Activated naive CD8-positive, alpha-beta T cell treated with anti-CD3 and anti-CD28 coated beads for 36 hours (primary cell): ENCODE measurements at regions not wholly inside any gene's neighbourhood (a gene's known extent, or its start where the extent isn't known, plus 50 kb on each side); places are given as distances from the start of the nearest gene placed in this dataset.

Experiments
- DNase-seq: peaks from one replicate; pipeline ENCODE4 v3.0.0; 2021
- H3K27ac Mint-ChIP-seq: one replicate; pipeline ENCODE4 v1.8.0; 2022; ENCODE audit warnings: mild to moderate bottlenecking, moderate library complexity, mixed read lengths
- H3K27me3 Mint-ChIP-seq: one replicate; pipeline ENCODE4 v1.8.0; 2022; ENCODE audit warnings: mild to moderate bottlenecking, mixed read lengths
- H3K36me3 Mint-ChIP-seq: one replicate; pipeline ENCODE4 v1.8.0; 2021; ENCODE audit warnings: mild to moderate bottlenecking, mixed read lengths
- H3K4me1 Mint-ChIP-seq: one replicate; pipeline ENCODE4 v1.8.0; 2021; ENCODE audit warnings: mixed read lengths
- H3K4me3 Mint-ChIP-seq: one replicate; pipeline ENCODE4 v1.8.0; 2022; ENCODE audit warnings: mild to moderate bottlenecking, moderate library complexity, mixed read lengths
- H3K9me3 Mint-ChIP-seq: one replicate; pipeline ENCODE4 v1.8.0; 2022; ENCODE audit warnings: mixed read lengths

GRCh38 chr7:69498671-69499070, 99.6 kb upstream of the AUTS2 start:
- Mint-ChIP-seq H3K4me1 (no peaks in the 10 kb centered on the region), H3K4me3 (no peak overlapping the region), H3K27ac (no peak overlapping the region), H3K36me3 (no peaks in the 10 kb centered on the region), H3K27me3 (peaks cover 4% of the 10 kb centered on the region), H3K9me3 (peaks cover 5% of the 10 kb centered on the region)
- no peak for DNase-seq

GRCh38 chr7:69502358-69502757, 95.9 kb upstream of the AUTS2 start:
- Mint-ChIP-seq H3K4me3 (no peak overlapping the region), H3K9me3 (peaks cover 4% of the 10 kb centered on the region), H3K36me3 (no peaks in the 10 kb centered on the region), H3K27ac (no peak overlapping the region), H3K4me1 (no peaks in the 10 kb centered on the region), H3K27me3 (no peaks in the 10 kb centered on the region)
- no peak for DNase-seq

- Mint-ChIP-seq H3K9me3 (peaks cover 3% of the 10 kb centered on the region), H3K36me3 (no peaks in the 10 kb centered on the region), H3K27ac (no peak overlapping the region), H3K4me1 (no peaks in the 10 kb centered on the region), H3K27me3 (no peaks in the 10 kb centered on the region), H3K4me3 (no peak overlapping the region)
- no peak for DNase-seq
These were observed 93.4 kb upstream of the AUTS2 start for GRCh38 chr7:69504733-69505420.

GRCh38 chr7:69508736-69509135, 89.5 kb upstream of the AUTS2 start:
- Mint-ChIP-seq H3K36me3 (no peaks in the 10 kb centered on the region), H3K4me3 (no peak overlapping the region), H3K9me3 (no peaks in the 10 kb centered on the region), H3K27me3 (no peaks in the 10 kb centered on the region), H3K4me1 (no peaks in the 10 kb centered on the region), H3K27ac (no peak overlapping the region)
- no peak for DNase-seq

GRCh38 chr7:69510114-69510513, 88.2 kb upstream of the AUTS2 start:
- Mint-ChIP-seq H3K27me3 (no peaks in the 10 kb centered on the region), H3K4me1 (no peaks in the 10 kb centered on the region), H3K4me3 (no peak overlapping the region), H3K27ac (no peak overlapping the region), H3K36me3 (no peaks in the 10 kb centered on the region), H3K9me3 (no peaks in the 10 kb centered on the region)
- DNase-seq: no peak

GRCh38 chr7:69515495-69516212, 82.6 kb upstream of the AUTS2 start:
- H3K27ac Mint-ChIP-seq: no peak overlapping the region
- H3K4me1 Mint-ChIP-seq: no peaks in the 10 kb centered on the region
- H3K4me3 Mint-ChIP-seq: no peak overlapping the region
- H3K36me3 Mint-ChIP-seq: no peaks in the 10 kb centered on the region
- DNase-seq: no peak
- H3K27me3 Mint-ChIP-seq: no peaks in the 10 kb centered on the region
- H3K9me3 Mint-ChIP-seq: no peaks in the 10 kb centered on the region

- H3K36me3 Mint-ChIP-seq: no peaks in the 10 kb centered on the region
- no peak overlapping the region for H3K4me3 Mint-ChIP-seq
- no peak overlapping the region for H3K27ac Mint-ChIP-seq
- H3K9me3 Mint-ChIP-seq: no peaks in the 10 kb centered on the region
- DNase-seq: no peak
- no peaks in the 10 kb centered on the region for H3K4me1 Mint-ChIP-seq
- no peaks in the 10 kb centered on the region for H3K27me3 Mint-ChIP-seq
These were observed 81.9 kb upstream of the AUTS2 start for GRCh38 chr7:69516238-69516820.

- no peaks in the 10 kb centered on the region for H3K36me3 Mint-ChIP-seq
- no peak for DNase-seq
- H3K27me3 Mint-ChIP-seq: no peaks in the 10 kb centered on the region
- H3K9me3 Mint-ChIP-seq: no peaks in the 10 kb centered on the region
- no peak overlapping the region for H3K27ac Mint-ChIP-seq
- no peak overlapping the region for H3K4me3 Mint-ChIP-seq
- H3K4me1 Mint-ChIP-seq: no peaks in the 10 kb centered on the region
These were observed 80.1 kb upstream of the AUTS2 start for GRCh38 chr7:69517985-69518704.

- Mint-ChIP-seq H3K4me1 (no peaks in the 10 kb centered on the region), H3K27ac (no peak overlapping the region), H3K4me3 (no peak overlapping the region), H3K9me3 (no peaks in the 10 kb centered on the region), H3K27me3 (no peaks in the 10 kb centered on the region), H3K36me3 (no peaks in the 10 kb centered on the region)
- no peak for DNase-seq
These were observed 79.6 kb upstream of the AUTS2 start for GRCh38 chr7:69518705-69519077.

GRCh38 chr7:69526570-69526969, 71.7 kb upstream of the AUTS2 start:
- H3K36me3 Mint-ChIP-seq: peaks cover 3% of the 10 kb centered on the region
- H3K9me3 Mint-ChIP-seq: peaks cover 6% of the 10 kb centered on the region
- DNase-seq: no peak
- H3K27ac Mint-ChIP-seq: no peak overlapping the region
- no peak overlapping the region for H3K4me3 Mint-ChIP-seq
- peaks cover 9% of the 10 kb centered on the region for H3K27me3 Mint-ChIP-seq
- H3K4me1 Mint-ChIP-seq: no peaks in the 10 kb centered on the region

GRCh38 chr7:69527706-69528105, 70.6 kb upstream of the AUTS2 start:
- Mint-ChIP-seq H3K27ac (no peak overlapping the region), H3K27me3 (peaks cover 9% of the 10 kb centered on the region), H3K4me3 (no peak overlapping the region), H3K9me3 (peaks cover 6% of the 10 kb centered on the region), H3K36me3 (peaks cover 3% of the 10 kb centered on the region), H3K4me1 (no peaks in the 10 kb centered on the region)
- DNase-seq: no peak

- Mint-ChIP-seq H3K4me3 (no peak overlapping the region), H3K27ac (no peak overlapping the region), H3K9me3 (no peaks in the 10 kb centered on the region), H3K27me3 (peaks cover 9% of the 10 kb centered on the region), H3K4me1 (no peaks in the 10 kb centered on the region), H3K36me3 (peaks cover 1% of the 10 kb centered on the region)
- DNase-seq: no peak
These were observed 67.2 kb upstream of the AUTS2 start for GRCh38 chr7:69531050-69531449.

- Mint-ChIP-seq H3K27me3 (no peaks in the 10 kb centered on the region), H3K36me3 (peaks cover 1% of the 10 kb centered on the region), H3K4me1 (no peaks in the 10 kb centered on the region), H3K27ac (no peak overlapping the region), H3K9me3 (no peaks in the 10 kb centered on the region), H3K4me3 (no peak overlapping the region)
- DNase-seq: no peak
These were observed 63.7 kb upstream of the AUTS2 start for GRCh38 chr7:69534461-69535041.

- Mint-ChIP-seq H3K36me3 (no peaks in the 10 kb centered on the region), H3K4me3 (no peak overlapping the region), H3K9me3 (peaks cover 1% of the 10 kb centered on the region), H3K27ac (no peak overlapping the region), H3K27me3 (no peaks in the 10 kb centered on the region), H3K4me1 (no peaks in the 10 kb centered on the region)
- no peak for DNase-seq
These were observed 60.6 kb upstream of the AUTS2 start for GRCh38 chr7:69537691-69538090.

GRCh38 chr7:69539531-69539930, 58.7 kb upstream of the AUTS2 start:
- no peak overlapping the region for H3K4me3 Mint-ChIP-seq
- no peak for DNase-seq
- H3K4me1 Mint-ChIP-seq: no peaks in the 10 kb centered on the region
- H3K27me3 Mint-ChIP-seq: no peaks in the 10 kb centered on the region
- no peaks in the 10 kb centered on the region for H3K36me3 Mint-ChIP-seq
- H3K27ac Mint-ChIP-seq: no peak overlapping the region
- peaks cover 1% of the 10 kb centered on the region for H3K9me3 Mint-ChIP-seq
